ENCODE measurements at regions not wholly inside any gene's neighbourhood (a gene's known extent, or its start where the extent isn't known, plus 50 kb on each side); places are given as distances from the start of the nearest gene placed in this dataset.
A peak's percentile ranks its signal among the peaks of the same experiment; 100 is the strongest.

- whole genome bisulfite sequencing, 2 experiments (ENCODE audit: insufficient coverage in 1 of 2, insufficient read length in 1 of 2): 89 to 94% methylated on average over 3 to 6 of the region's 6 CpGs
- H3K9me3 Mint-ChIP-seq: no peaks in the 10 kb centered on the region
- H3K4me3 Mint-ChIP-seq: no peak overlapping the region
- H3K4me3 ChIP-seq (ENCODE audit: low read length): no peak overlapping the region
- no peak for TF ChIP-seq CTCF (conservative IDR thresholded peaks at IDR 0.05)
- H3K4me1 ChIP-seq (ENCODE audit: control insufficient read depth, insufficient read depth, low read length): no peaks in the 10 kb centered on the region
- H3K9me3 ChIP-seq (ENCODE audit: control insufficient read depth, low read length): no peaks in the 10 kb centered on the region
- H3K36me3 Mint-ChIP-seq (ENCODE audit: low read depth): no peaks in the 10 kb centered on the region
- H3K27me3 ChIP-seq (ENCODE audit: control insufficient read depth, insufficient read depth, low read length, poor library complexity, severe bottlenecking): no peaks in the 10 kb centered on the region
- H3K27me3 Mint-ChIP-seq (ENCODE audit: insufficient read depth): no peaks in the 10 kb centered on the region
- H3K4me1 Mint-ChIP-seq: peaks cover 6% of the 10 kb centered on the region
- H3K9ac ChIP-seq (ENCODE audit: extremely low read depth, low read length, poor library complexity, severe bottlenecking): no peak overlapping the region
- H3K27ac Mint-ChIP-seq: no peak overlapping the region
- peak; percentile 38 for DNase-seq
- H3K27ac ChIP-seq (ENCODE audit: low read depth, low read length): no peak overlapping the region
- no peaks in the 10 kb centered on the region for H3K36me3 ChIP-seq (ENCODE audit: control insufficient read depth, insufficient read depth, low read length)
Observed at GRCh38 chr2:105546628-105546974, 147.8 kb upstream of the FHL2 start.

DNA sequence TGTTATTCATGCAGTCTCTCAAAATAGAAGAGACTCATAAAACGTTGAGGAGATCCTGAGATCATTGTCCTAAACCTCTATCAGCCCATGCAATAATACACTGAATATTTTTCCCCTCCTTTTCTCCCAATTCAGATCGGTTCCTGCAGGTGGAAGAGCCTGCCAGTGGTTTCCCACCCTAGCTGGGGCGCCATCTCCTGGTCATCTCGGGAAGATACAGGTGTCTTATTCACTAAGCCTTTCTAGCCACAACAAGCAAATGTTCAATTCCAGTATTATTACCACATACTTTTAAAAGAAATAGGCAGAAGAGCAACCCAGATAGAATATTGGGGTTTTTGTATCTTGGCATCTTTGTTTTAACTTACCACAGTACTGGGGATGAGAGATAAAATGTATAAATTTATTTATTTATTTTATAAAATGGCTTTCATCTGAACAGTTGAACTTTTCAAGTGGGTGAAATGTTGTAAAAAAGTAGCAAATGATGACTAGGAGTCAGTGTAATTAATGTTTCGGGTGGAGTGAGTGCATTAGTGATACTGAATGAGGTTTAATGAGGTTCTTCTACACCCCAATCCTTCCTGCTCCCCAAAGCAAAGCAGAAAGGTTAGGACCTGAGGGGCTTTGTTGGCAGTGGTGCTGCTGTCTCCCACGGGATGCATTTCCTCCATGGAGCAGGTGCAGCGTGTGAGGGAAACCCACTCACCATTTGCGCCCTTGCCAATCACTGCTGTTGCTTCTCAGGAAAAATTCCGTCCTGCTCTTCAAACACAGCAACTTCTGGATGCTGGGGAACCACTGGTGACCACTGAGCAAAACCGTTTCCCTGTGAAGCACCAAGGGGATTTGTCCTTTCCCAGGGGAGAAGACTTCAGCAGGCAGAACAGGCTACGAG lies 147.1 kb upstream of the FHL2 start:
- DNase-seq: peak; percentile 89
- H3K4me1 Mint-ChIP-seq: peaks cover 6% of the 10 kb centered on the region
- no peaks in the 10 kb centered on the region for H3K36me3 ChIP-seq (ENCODE audit: control insufficient read depth, insufficient read depth, low read length)
- no peak overlapping the region for H3K27ac ChIP-seq (ENCODE audit: low read depth, low read length)
- H3K27ac Mint-ChIP-seq: no peak overlapping the region
- peak; percentile 95 for TF ChIP-seq CTCF (conservative IDR thresholded peaks at IDR 0.05)
- H3K4me3 Mint-ChIP-seq: no peak overlapping the region
- no peaks in the 10 kb centered on the region for H3K9me3 ChIP-seq (ENCODE audit: control insufficient read depth, low read length)
- no peaks in the 10 kb centered on the region for H3K27me3 ChIP-seq (ENCODE audit: control insufficient read depth, insufficient read depth, low read length, poor library complexity, severe bottlenecking)
- 47 to 68% methylated on average over 7 to 11 of the region's 11 CpGs for WGBS, 2 experiments (ENCODE audit: insufficient coverage in 1 of 2, insufficient read length in 1 of 2)
- no peaks in the 10 kb centered on the region for H3K36me3 Mint-ChIP-seq (ENCODE audit: low read depth)
- no peaks in the 10 kb centered on the region for H3K9me3 Mint-ChIP-seq
- no peaks in the 10 kb centered on the region for H3K27me3 Mint-ChIP-seq (ENCODE audit: insufficient read depth)
- no peak overlapping the region for H3K9ac ChIP-seq (ENCODE audit: extremely low read depth, low read length, poor library complexity, severe bottlenecking)
- no peak overlapping the region for H3K4me3 ChIP-seq (ENCODE audit: low read length)
- no peaks in the 10 kb centered on the region for H3K4me1 ChIP-seq (ENCODE audit: control insufficient read depth, insufficient read depth, low read length)

GRCh38 chr2:105544591-105545377 lies 145.9 kb upstream of the FHL2 start:
- Histone ChIP-seq H3K27ac (ENCODE audit: low read depth, low read length) (no peak overlapping the region), H3K36me3 (ENCODE audit: control insufficient read depth, insufficient read depth, low read length) (no peaks in the 10 kb centered on the region), H3K4me3 (ENCODE audit: low read length) (no peak overlapping the region), H3K9me3 (ENCODE audit: control insufficient read depth, low read length) (no peaks in the 10 kb centered on the region), H3K9ac (ENCODE audit: extremely low read depth, low read length, poor library complexity, severe bottlenecking) (no peak overlapping the region), H3K27me3 (ENCODE audit: control insufficient read depth, insufficient read depth, low read length, poor library complexity, severe bottlenecking) (no peaks in the 10 kb centered on the region), H3K4me1 (ENCODE audit: control insufficient read depth, insufficient read depth, low read length) (no peaks in the 10 kb centered on the region)
- Mint-ChIP-seq H3K4me3 (no peak overlapping the region), H3K27ac (no peak overlapping the region), H3K4me1 (peaks cover 6% of the 10 kb centered on the region), H3K27me3 (ENCODE audit: insufficient read depth) (no peaks in the 10 kb centered on the region), H3K36me3 (ENCODE audit: low read depth) (no peaks in the 10 kb centered on the region), H3K9me3 (no peaks in the 10 kb centered on the region)
- whole genome bisulfite sequencing, 2 experiments (ENCODE audit: insufficient coverage in 1 of 2, insufficient read length in 1 of 2): 86 to 100% methylated on average over 7 to 12 of the region's 12 CpGs
- no peak for DNase-seq
- no peak for TF ChIP-seq CTCF (conservative IDR thresholded peaks at IDR 0.05)

Data from endodermal cell (in vitro differentiated cells).